ENCODE measurements at regions not wholly inside any gene's neighbourhood (a gene's known extent, or its start where the extent isn't known, plus 50 kb on each side); places are given as distances from the start of the nearest gene placed in this dataset.

DNA sequence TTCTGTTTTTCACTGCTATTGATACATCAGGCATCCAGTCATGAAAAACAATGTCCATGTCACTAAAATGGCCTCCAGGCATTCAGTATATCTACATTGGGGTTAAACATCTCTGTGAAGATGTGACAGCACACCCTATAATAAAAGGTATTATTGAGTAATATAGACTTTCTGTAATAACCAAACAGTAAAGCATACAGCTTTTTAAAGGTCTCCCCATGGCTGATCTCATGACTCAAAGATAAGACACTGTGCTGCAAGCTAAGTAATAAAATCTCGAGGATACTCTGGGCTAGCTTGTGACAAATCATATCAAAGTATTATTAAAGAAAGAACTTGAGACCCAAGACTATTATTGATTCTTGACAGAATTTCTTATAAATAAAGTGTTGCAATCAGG, 613.1 kb upstream of the PKN2 start:
- no peaks in the 10 kb centered on the region for H3K27me3 ChIP-seq (ENCODE audit: control insufficient read depth, insufficient read depth, low read length)
- no peak overlapping the region for H3K9ac ChIP-seq (ENCODE audit: low read depth, low read length)
- peaks cover 7% of the 10 kb centered on the region for H3K4me1 ChIP-seq (ENCODE audit: control insufficient read depth, insufficient read depth, low read length)
- no peak overlapping the region for H3K4me2 ChIP-seq (ENCODE audit: low read length)
- no peaks in the 10 kb centered on the region for H3K9me3 ChIP-seq (replicated peaks; ENCODE audit: low read length)
- no peaks in the 10 kb centered on the region for H3K36me3 ChIP-seq (ENCODE audit: insufficient read depth, low read length)
- H3K4me3 ChIP-seq (ENCODE audit: low read length), result no peak overlapping the region

DNA sequence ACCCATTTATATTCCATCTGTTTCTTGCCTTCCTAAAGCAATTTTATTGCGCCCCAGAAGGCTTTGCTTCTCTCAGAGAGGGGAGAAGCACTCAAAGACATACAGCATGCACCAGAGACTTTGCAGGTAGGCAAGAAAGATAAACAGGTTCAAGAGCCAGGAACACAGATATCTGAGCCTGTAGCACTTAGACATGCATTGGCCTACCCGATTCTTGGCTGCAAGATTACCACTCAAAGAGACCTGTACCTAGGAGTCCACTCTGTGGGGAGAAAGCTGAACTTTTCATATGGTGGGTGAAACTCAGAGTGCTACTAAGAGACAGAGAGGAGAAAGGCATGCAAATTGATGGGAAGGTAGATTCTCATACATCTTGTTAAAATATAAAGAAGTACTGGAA, 609.4 kb upstream of the PKN2 start:
- Histone ChIP-seq H3K9me3 (replicated peaks; ENCODE audit: low read length) (no peaks in the 10 kb centered on the region), H3K27me3 (ENCODE audit: control insufficient read depth, insufficient read depth, low read length) (no peaks in the 10 kb centered on the region), H3K4me1 (ENCODE audit: control insufficient read depth, insufficient read depth, low read length) (no peaks in the 10 kb centered on the region), H3K36me3 (ENCODE audit: insufficient read depth, low read length) (no peaks in the 10 kb centered on the region), H3K4me2 (ENCODE audit: low read length) (no peak overlapping the region), H3K4me3 (ENCODE audit: low read length) (no peak overlapping the region), H3K9ac (ENCODE audit: low read depth, low read length) (no peak overlapping the region)

DNA sequence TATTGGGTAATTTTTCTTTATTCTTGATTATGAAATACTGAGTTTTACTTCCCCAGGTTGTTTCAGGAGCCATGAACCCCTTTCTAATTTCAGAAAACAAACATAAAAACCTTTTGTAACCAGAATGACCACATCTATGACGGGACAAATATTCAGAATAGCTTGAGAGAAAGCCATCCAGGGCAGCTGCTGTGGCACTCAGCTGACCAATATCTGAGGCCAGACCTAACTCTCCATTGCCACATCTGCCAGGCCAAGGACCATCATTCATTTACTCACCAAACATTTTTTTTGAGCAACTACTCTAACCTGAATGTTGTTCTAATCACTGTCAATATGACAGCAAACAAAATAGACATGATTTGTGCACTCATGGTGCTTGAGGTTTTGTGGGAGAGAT, 608.3 kb upstream of the PKN2 start:
- Histone ChIP-seq H3K4me3 (ENCODE audit: low read length) (no peak overlapping the region), H3K27me3 (ENCODE audit: control insufficient read depth, insufficient read depth, low read length) (no peaks in the 10 kb centered on the region), H3K9ac (ENCODE audit: low read depth, low read length) (no peak overlapping the region), H3K9me3 (replicated peaks; ENCODE audit: low read length) (no peaks in the 10 kb centered on the region), H3K36me3 (ENCODE audit: insufficient read depth, low read length) (no peaks in the 10 kb centered on the region), H3K4me1 (ENCODE audit: control insufficient read depth, insufficient read depth, low read length) (no peaks in the 10 kb centered on the region), H3K4me2 (ENCODE audit: low read length) (no peak overlapping the region)

DNA sequence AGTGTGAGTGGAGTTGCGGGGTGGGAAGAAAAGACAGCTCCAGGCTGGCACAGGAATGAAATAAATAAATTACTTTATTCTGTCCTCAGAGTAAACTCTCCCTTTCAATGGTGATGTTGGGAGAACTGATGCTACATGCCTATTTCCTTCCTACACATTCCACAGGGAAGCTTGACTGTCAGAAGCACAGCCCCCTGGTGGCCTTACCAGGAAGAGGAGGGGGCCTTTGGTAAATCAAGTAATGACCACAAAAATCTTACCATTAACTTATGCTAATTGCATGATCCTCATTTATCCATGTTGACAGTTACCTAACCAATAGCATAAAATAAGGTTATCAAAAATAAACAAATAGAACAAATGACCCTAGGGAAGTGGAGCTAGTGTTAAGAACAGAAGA, 605.0 kb upstream of the PKN2 start:
- Histone ChIP-seq H3K36me3 (ENCODE audit: insufficient read depth, low read length) (no peaks in the 10 kb centered on the region), H3K4me1 (ENCODE audit: control insufficient read depth, insufficient read depth, low read length) (no peaks in the 10 kb centered on the region), H3K9me3 (replicated peaks; ENCODE audit: low read length) (no peaks in the 10 kb centered on the region), H3K27me3 (ENCODE audit: control insufficient read depth, insufficient read depth, low read length) (no peaks in the 10 kb centered on the region), H3K9ac (ENCODE audit: low read depth, low read length) (no peak overlapping the region), H3K4me2 (ENCODE audit: low read length) (no peak overlapping the region), H3K4me3 (ENCODE audit: low read length) (no peak overlapping the region)

DNA sequence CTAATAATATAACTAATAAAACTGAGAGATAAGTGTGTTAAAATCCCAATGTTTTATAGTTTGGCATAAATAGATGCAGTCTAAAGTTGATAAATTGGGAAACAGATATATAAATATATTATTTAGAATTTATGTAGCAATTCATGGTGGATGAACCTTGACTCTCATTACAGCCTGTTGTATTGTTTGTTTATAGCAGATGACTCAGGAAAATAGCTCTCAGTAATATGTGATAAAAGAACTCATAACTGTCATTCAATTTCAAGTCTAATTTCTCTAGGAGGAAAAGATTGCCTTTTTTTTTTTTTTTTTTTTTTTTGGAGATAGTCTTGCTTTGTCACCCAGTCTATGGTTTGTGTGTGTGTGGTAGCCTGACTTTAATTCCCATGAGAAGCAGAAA, 603.2 kb upstream of the PKN2 start:
- H3K27me3 ChIP-seq (ENCODE audit: control insufficient read depth, insufficient read depth, low read length), result no peaks in the 10 kb centered on the region
- no peaks in the 10 kb centered on the region for H3K9me3 ChIP-seq (replicated peaks; ENCODE audit: low read length)
- no peaks in the 10 kb centered on the region for H3K36me3 ChIP-seq (ENCODE audit: insufficient read depth, low read length)
- H3K4me2 ChIP-seq (ENCODE audit: low read length), result no peak overlapping the region
- H3K4me3 ChIP-seq (ENCODE audit: low read length), result no peak overlapping the region
- H3K9ac ChIP-seq (ENCODE audit: low read depth, low read length), result no peak overlapping the region
- H3K4me1 ChIP-seq (ENCODE audit: control insufficient read depth, insufficient read depth, low read length), result no peaks in the 10 kb centered on the region

DNA sequence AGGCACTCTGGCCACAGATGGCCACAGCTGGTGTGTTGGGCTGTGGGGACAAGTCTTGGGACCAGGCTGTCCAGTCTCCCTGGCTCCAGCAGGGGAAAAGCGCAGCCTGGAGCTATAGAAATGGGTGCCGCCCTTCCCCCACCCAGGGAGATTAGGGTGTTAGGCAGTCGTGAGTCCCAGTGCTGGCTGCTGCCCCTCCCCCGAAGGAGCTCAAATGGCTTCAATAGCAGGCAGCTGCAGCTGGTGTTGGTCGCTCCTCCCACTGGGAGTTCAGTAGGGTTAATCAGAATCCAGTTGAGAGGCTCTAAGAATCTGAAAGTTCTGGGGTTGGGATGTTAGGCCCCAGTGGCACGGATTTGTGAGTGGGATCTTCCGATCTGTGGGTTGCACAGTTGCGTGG, 595.6 kb upstream of the PKN2 start:
- Histone ChIP-seq H3K9me3 (replicated peaks; ENCODE audit: low read length) (no peaks in the 10 kb centered on the region), H3K27me3 (ENCODE audit: control insufficient read depth, insufficient read depth, low read length) (no peaks in the 10 kb centered on the region), H3K9ac (ENCODE audit: low read depth, low read length) (no peak overlapping the region), H3K36me3 (ENCODE audit: insufficient read depth, low read length) (no peaks in the 10 kb centered on the region), H3K4me2 (ENCODE audit: low read length) (no peak overlapping the region), H3K4me3 (ENCODE audit: low read length) (no peak overlapping the region), H3K4me1 (ENCODE audit: control insufficient read depth, insufficient read depth, low read length) (no peaks in the 10 kb centered on the region)

DNA sequence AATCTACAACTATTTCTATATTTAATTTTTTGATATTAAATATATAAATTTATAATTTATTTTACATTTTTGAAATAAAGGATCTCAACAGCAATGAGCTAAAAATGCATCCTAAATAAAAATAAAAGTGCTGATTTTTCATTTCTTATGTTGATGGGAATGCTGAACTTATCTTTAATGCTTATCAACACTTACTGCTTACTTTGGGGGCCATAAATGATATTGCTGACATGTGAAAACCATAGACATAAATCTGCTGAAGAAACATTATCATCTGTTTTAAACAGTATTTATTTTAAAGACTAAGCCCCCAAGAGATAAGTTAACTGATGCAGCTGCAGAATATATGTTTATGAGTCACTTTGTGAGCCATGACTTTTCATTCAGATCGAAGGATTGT, 594.1 kb upstream of the PKN2 start:
- Histone ChIP-seq H3K27me3 (ENCODE audit: control insufficient read depth, insufficient read depth, low read length) (no peaks in the 10 kb centered on the region), H3K9me3 (replicated peaks; ENCODE audit: low read length) (no peaks in the 10 kb centered on the region), H3K4me3 (ENCODE audit: low read length) (no peak overlapping the region), H3K4me2 (ENCODE audit: low read length) (no peak overlapping the region), H3K9ac (ENCODE audit: low read depth, low read length) (no peak overlapping the region), H3K4me1 (ENCODE audit: control insufficient read depth, insufficient read depth, low read length) (no peaks in the 10 kb centered on the region), H3K36me3 (ENCODE audit: insufficient read depth, low read length) (no peaks in the 10 kb centered on the region)

DNA sequence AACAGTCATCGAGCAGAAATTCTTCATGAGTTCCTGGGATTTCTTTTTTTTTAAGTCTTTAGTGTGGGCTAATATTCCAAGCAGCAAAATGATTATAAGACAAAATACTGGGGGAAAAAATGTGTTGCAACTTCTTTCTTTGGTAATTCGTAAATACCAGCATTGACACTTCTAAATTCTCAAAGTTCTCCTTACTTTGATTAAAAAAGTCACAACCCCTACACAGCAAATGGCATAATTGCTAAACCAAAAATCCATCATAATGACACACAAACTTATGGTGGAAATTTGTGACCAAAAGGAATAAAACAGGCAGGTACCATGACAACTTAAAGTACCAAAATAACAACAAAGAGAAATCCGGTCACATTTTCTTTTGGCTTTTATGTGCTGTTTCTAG, 585.2 kb upstream of the PKN2 start:
- Histone ChIP-seq H3K4me2 (ENCODE audit: low read length) (no peak overlapping the region), H3K4me1 (ENCODE audit: control insufficient read depth, insufficient read depth, low read length) (no peaks in the 10 kb centered on the region), H3K9ac (ENCODE audit: low read depth, low read length) (no peak overlapping the region), H3K4me3 (ENCODE audit: low read length) (no peak overlapping the region), H3K27me3 (ENCODE audit: control insufficient read depth, insufficient read depth, low read length) (no peaks in the 10 kb centered on the region), H3K9me3 (replicated peaks; ENCODE audit: low read length) (no peaks in the 10 kb centered on the region), H3K36me3 (ENCODE audit: insufficient read depth, low read length) (no peaks in the 10 kb centered on the region)

DNA sequence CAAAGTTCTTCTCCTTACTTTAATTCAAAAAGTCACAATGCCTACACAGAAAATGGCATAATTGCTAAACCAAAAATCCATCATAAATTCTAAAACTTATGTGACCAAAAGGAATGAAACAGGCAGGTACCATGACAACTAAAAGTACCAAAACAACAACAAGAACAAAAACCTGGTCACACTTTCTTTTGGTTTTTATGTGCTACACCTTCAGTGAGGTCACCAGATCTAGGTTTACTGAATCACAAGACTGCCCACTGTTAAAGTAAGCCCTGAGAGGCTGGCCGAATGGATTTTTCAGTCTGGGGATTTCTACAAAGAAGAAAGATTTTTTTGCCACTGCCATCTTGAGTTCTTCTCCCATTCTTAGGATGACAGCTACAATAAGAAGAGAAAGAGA, 583.0 kb upstream of the PKN2 start:
- Histone ChIP-seq H3K4me1 (ENCODE audit: control insufficient read depth, insufficient read depth, low read length) (no peaks in the 10 kb centered on the region), H3K9ac (ENCODE audit: low read depth, low read length) (no peak overlapping the region), H3K9me3 (replicated peaks; ENCODE audit: low read length) (no peaks in the 10 kb centered on the region), H3K4me3 (ENCODE audit: low read length) (no peak overlapping the region), H3K4me2 (ENCODE audit: low read length) (no peak overlapping the region), H3K36me3 (ENCODE audit: insufficient read depth, low read length) (no peaks in the 10 kb centered on the region), H3K27me3 (ENCODE audit: control insufficient read depth, insufficient read depth, low read length) (no peaks in the 10 kb centered on the region)

DNA sequence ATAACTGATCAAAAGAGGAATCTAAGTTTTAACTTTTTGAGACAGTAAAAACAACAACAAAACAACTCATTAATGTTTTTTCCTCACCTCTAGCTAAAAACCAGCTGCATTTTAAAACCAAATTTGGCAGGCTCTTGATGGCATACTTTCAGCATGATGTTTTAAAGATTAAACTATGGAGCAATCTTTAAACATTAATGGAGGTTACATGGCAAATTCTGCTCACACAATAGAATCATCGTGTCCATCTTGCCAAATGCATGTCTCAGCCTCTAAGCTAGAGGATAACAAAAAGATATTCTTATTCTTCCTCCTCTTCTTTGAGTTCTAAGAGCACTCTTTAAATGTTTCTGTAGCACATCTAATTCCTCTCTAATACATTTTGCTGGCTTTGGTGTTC, 579.8 kb upstream of the PKN2 start:
- Histone ChIP-seq H3K9ac (ENCODE audit: low read depth, low read length) (no peak overlapping the region), H3K4me2 (ENCODE audit: low read length) (no peak overlapping the region), H3K27me3 (ENCODE audit: control insufficient read depth, insufficient read depth, low read length) (peaks cover 3% of the 10 kb centered on the region), H3K36me3 (ENCODE audit: insufficient read depth, low read length) (no peaks in the 10 kb centered on the region), H3K4me1 (ENCODE audit: control insufficient read depth, insufficient read depth, low read length) (no peaks in the 10 kb centered on the region), H3K9me3 (replicated peaks; ENCODE audit: low read length) (no peaks in the 10 kb centered on the region), H3K4me3 (ENCODE audit: low read length) (no peak overlapping the region)

DNA sequence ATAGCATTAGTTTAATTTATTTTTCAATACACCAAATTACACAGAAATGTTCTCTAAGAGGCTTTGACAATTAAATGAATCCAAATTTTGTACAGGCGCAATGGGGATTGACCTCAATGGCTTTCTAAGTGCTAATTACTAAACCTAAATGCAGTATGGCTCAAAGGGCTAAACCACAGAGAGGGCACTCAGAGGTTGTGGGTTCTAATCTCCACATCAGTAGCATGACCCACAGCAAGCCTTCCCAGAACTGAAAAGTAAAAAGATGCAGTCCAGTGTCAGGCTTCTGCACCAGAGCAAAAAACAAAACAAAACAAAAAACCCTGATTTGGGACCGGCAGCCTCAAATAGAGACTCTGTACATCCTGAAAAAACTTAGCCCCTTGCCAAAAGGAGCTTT, 579.2 kb upstream of the PKN2 start:
- Histone ChIP-seq H3K4me2 (ENCODE audit: low read length) (no peak overlapping the region), H3K9ac (ENCODE audit: low read depth, low read length) (no peak overlapping the region), H3K4me3 (ENCODE audit: low read length) (no peak overlapping the region), H3K27me3 (ENCODE audit: control insufficient read depth, insufficient read depth, low read length) (peaks cover 3% of the 10 kb centered on the region), H3K9me3 (replicated peaks; ENCODE audit: low read length) (no peaks in the 10 kb centered on the region), H3K4me1 (ENCODE audit: control insufficient read depth, insufficient read depth, low read length) (no peaks in the 10 kb centered on the region), H3K36me3 (ENCODE audit: insufficient read depth, low read length) (no peaks in the 10 kb centered on the region)

DNA sequence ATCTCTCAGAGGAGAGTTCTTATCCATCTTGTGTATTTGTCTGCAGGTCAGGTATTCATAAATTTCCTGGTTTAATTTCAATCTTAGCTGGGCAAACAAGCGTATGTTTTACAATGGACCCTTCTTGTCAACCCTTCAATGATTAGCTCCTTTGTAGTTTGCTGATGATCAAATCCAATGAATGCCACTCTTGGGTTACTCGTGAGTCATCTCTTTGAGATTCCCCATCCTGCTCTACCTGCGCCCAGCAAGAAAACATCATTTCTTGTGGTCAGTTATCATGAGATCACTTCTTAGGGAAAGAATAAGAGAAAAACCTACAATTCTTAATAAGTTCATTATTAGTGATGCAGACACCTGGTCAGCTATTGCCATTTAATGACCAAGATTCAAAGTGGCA, 572.3 kb upstream of the PKN2 start:
- Histone ChIP-seq H3K27me3 (ENCODE audit: control insufficient read depth, insufficient read depth, low read length) (peaks cover under 1% of the 10 kb centered on the region), H3K4me1 (ENCODE audit: control insufficient read depth, insufficient read depth, low read length) (no peaks in the 10 kb centered on the region), H3K9ac (ENCODE audit: low read depth, low read length) (no peak overlapping the region), H3K9me3 (replicated peaks; ENCODE audit: low read length) (no peaks in the 10 kb centered on the region), H3K36me3 (ENCODE audit: insufficient read depth, low read length) (no peaks in the 10 kb centered on the region), H3K4me2 (ENCODE audit: low read length) (no peak overlapping the region), H3K4me3 (ENCODE audit: low read length) (no peak overlapping the region)

DNA sequence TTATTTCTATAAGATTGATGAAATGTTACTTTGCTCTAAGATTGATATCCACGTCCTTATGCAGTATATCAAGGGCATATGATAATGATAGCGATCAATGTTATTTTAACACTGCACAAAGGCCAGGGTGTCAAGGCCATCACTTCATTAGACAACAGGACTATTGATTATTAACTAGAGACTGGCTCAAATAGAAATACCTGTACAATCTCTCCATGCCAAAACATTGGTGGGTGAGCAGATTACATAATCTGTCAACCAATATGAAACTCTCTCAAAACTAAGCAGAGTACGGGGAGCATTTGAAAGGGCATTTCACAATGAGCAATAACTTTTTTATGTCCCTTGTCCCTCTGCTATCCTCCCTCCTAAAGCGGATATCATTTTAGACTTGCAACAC, 566.5 kb upstream of the PKN2 start:
- Histone ChIP-seq H3K36me3 (ENCODE audit: insufficient read depth, low read length) (no peaks in the 10 kb centered on the region), H3K4me3 (ENCODE audit: low read length) (no peak overlapping the region), H3K9ac (ENCODE audit: low read depth, low read length) (no peak overlapping the region), H3K9me3 (replicated peaks; ENCODE audit: low read length) (no peaks in the 10 kb centered on the region), H3K27me3 (ENCODE audit: control insufficient read depth, insufficient read depth, low read length) (no peaks in the 10 kb centered on the region), H3K4me1 (ENCODE audit: control insufficient read depth, insufficient read depth, low read length) (no peaks in the 10 kb centered on the region), H3K4me2 (ENCODE audit: low read length) (no peak overlapping the region)
